ENCODE measurements at regions not wholly inside any gene's neighbourhood (a gene's known extent, or its start where the extent isn't known, plus 50 kb on each side); places are given as distances from the start of the nearest gene placed in this dataset.

DNA sequence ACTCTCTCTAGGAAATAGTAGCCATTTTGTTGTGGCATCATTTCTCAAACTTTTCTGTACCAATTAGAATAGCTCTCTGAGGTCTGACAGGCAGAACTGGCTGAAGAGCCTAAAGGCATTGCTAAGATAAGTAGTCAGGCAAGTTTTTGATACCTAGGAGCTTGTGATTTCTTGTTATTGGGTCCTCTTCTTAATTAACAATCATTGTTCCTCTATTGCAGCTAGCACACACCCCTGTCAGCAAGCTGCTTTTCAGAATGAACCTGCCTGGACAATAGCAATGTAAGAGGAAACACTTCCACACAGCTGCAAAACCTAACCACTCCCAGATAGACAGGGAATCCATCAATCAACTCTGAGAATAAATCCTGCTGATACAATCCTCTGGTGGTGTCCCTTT lies 403.9 kb upstream of the TBL1XR1 start:
- DNase-seq = no peak
- peaks cover 56 to 67% of the 10 kb centered on the region in 2 donors for H3K4me1 ChIP-seq (ENCODE audit: control insufficient read depth in 2 of 2, insufficient read depth in 2 of 2, low read length in 2 of 2)
- TF ChIP-seq, protein P1, sequence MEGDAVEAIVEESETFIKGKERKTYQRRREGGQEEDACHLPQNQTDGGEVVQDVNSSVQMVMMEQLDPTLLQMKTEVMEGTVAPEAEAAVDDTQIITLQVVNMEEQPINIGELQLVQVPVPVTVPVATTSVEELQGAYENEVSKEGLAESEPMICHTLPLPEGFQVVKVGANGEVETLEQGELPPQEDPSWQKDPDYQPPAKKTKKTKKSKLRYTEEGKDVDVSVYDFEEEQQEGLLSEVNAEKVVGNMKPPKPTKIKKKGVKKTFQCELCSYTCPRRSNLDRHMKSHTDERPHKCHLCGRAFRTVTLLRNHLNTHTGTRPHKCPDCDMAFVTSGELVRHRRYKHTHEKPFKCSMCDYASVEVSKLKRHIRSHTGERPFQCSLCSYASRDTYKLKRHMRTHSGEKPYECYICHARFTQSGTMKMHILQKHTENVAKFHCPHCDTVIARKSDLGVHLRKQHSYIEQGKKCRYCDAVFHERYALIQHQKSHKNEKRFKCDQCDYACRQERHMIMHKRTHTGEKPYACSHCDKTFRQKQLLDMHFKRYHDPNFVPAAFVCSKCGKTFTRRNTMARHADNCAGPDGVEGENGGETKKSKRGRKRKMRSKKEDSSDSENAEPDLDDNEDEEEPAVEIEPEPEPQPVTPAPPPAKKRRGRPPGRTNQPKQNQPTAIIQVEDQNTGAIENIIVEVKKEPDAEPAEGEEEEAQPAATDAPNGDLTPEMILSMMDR (IDR thresholded peaks at IDR 0.05) = no peak
- peaks cover 0 to 3% (median 2%) of the 10 kb centered on the region in 3 donors for H3K9me3 ChIP-seq (ENCODE audit: control extremely low read depth in 1 of 3, control insufficient read depth in 2 of 3, insufficient read depth in 1 of 3, low read length in 2 of 3)
- no peaks in the 10 kb centered on the region for H3K36me3 ChIP-seq (replicated peaks in 1 of 2; ENCODE audit: control extremely low read depth in 1 of 2, control insufficient read depth in 1 of 2, extremely low read depth in 1 of 2, insufficient read depth in 2 of 2, low read length in 1 of 2)
- peaks cover 71% of the 10 kb centered on the region for H3K4me1 Mint-ChIP-seq
- no peak overlapping the region for H3K27ac Mint-ChIP-seq
- no peak overlapping the region for H3K4me3 Mint-ChIP-seq
- no peak overlapping the region for H3K9ac ChIP-seq (ENCODE audit: low read length)
- no peaks in the 10 kb centered on the region for H3K79me2 ChIP-seq (ENCODE audit: control insufficient read depth, insufficient read depth, low read length)
- no peak for ATAC-seq (ENCODE audit: low read depth)
- ChIA-PET POLR2A (no interaction called here), CTCF (interaction anchor here (1.1 kb wide), 1 partner anchor 11 kb away, joined by 3 read pairs; no protein-coding TSS in a partner anchor)
- no peaks in the 10 kb centered on the region for H3K27me3 Mint-ChIP-seq
- H3K9me3 Mint-ChIP-seq (ENCODE audit: insufficient read depth) = no peaks in the 10 kb centered on the region
- intact Hi-C loops (cut with micrococcal nuclease) = no loop called here
- H3K27ac ChIP-seq (ENCODE audit: low read length in 2 of 2) = no peak overlapping the region
- no peak overlapping the region for H3K4me3 ChIP-seq (ENCODE audit: control extremely low read depth in 1 of 5, extremely low read depth in 1 of 5, insufficient read depth in 1 of 5, low read depth in 2 of 5, low read length in 4 of 5)
- no peak overlapping the region for H3K4me2 ChIP-seq (replicated peaks; ENCODE audit: low read depth, low read length, poor library complexity, severe bottlenecking)
- H4K20me1 ChIP-seq (ENCODE audit: control insufficient read depth, insufficient read depth, low read length, poor library complexity, severe bottlenecking) = no peaks in the 10 kb centered on the region
- H3K27me3 ChIP-seq (replicated peaks in 1 of 4; ENCODE audit: control extremely low read depth in 1 of 4, control insufficient read depth in 3 of 4, insufficient read depth in 4 of 4, low read length in 3 of 4) = no peaks in the 10 kb centered on the region
- no peak overlapping the region for H2AFZ ChIP-seq (ENCODE audit: insufficient read depth, low read depth, low read length, poor library complexity, severe bottlenecking)

DNA sequence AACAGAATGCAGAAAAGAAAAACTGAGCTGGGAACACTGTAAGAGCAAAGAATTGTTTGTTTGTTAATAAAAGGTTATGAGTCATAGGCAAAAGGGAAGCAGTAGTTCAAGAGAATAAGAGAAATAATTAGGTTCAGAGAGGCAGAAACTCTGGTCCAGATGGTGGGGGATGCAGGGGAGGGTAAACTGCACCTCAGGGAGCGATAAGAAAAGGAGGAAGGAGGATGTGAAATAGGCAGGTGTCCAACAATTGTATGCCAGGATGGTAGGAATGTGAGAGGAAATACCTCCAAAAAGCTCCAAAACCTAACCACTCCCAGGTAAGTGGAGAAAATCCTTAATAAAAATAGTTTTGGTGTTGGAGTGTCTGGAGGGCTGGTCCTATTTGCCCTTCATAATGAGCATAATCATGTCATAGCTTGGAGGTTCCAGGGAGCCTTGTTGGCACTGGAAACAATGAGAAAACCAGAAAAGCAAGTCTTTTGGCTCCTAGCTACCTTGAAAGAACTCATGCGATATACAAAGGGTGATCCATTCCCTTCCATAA lies 405.4 kb upstream of the TBL1XR1 start:
- Histone ChIP-seq H3K9ac (ENCODE audit: low read length) (no peak overlapping the region), H3K27me3 (replicated peaks in 1 of 4; ENCODE audit: control extremely low read depth in 1 of 4, control insufficient read depth in 3 of 4, insufficient read depth in 4 of 4, low read length in 3 of 4) (no peaks in the 10 kb centered on the region), H4K20me1 (ENCODE audit: control insufficient read depth, insufficient read depth, low read length, poor library complexity, severe bottlenecking) (no peaks in the 10 kb centered on the region), H3K4me1 (ENCODE audit: control insufficient read depth in 2 of 2, insufficient read depth in 2 of 2, low read length in 2 of 2) (peaks cover 41 to 52% of the 10 kb centered on the region in 2 donors), H3K27ac (ENCODE audit: low read length in 2 of 2) (peak overlapping the region in 1 of 2 donors; percentile 15), H3K79me2 (ENCODE audit: control insufficient read depth, insufficient read depth, low read length) (no peaks in the 10 kb centered on the region), H3K9me3 (ENCODE audit: control extremely low read depth in 1 of 3, control insufficient read depth in 2 of 3, insufficient read depth in 1 of 3, low read length in 2 of 3) (peaks cover 0 to 3% (median 2%) of the 10 kb centered on the region in 3 donors), H2AFZ (ENCODE audit: insufficient read depth, low read depth, low read length, poor library complexity, severe bottlenecking) (peak overlapping the region; percentile 19), H3K4me2 (replicated peaks; ENCODE audit: low read depth, low read length, poor library complexity, severe bottlenecking) (peak overlapping the region; percentile 20), H3K4me3 (ENCODE audit: control extremely low read depth in 1 of 5, extremely low read depth in 1 of 5, insufficient read depth in 1 of 5, low read depth in 2 of 5, low read length in 4 of 5) (no peak overlapping the region), H3K36me3 (replicated peaks in 1 of 2; ENCODE audit: control extremely low read depth in 1 of 2, control insufficient read depth in 1 of 2, extremely low read depth in 1 of 2, insufficient read depth in 2 of 2, low read length in 1 of 2) (no peaks in the 10 kb centered on the region)
- DNase-seq (no peak), ATAC-seq (ENCODE audit: low read depth) (no peak)
- Mint-ChIP-seq H3K4me3 (no peak overlapping the region), H3K27me3 (no peaks in the 10 kb centered on the region), H3K27ac (peak overlapping the region; percentile 11), H3K4me1 (peaks cover 56% of the 10 kb centered on the region), H3K9me3 (ENCODE audit: insufficient read depth) (no peaks in the 10 kb centered on the region)
- WGBS (ENCODE audit: insufficient coverage) = no CpG with 5 or more reads among the region's 2 CpGs
- POLR2A ChIA-PET = no interaction called here
- TF ChIP-seq, protein P1 (IDR thresholded peaks at IDR 0.05) = no peak
- intact Hi-C loops (cut with micrococcal nuclease) = no loop called here
- CTCF ChIA-PET = interaction anchor here (1.2 kb wide), 1 partner anchor 552 kb away, joined by 4 read pairs; no protein-coding TSS in a partner anchor
